Fibroblast of villous mesenchyme (primary cell): ENCODE measurements at regions not wholly inside any gene's neighbourhood (a gene's known extent, or its start where the extent isn't known, plus 50 kb on each side); places are given as distances from the start of the nearest gene placed in this dataset.
A peak's percentile ranks its signal among the peaks of the same experiment; 100 is the strongest.

ENCODE experiments used
- DNase-seq: peaks from one replicate; pipeline ENCODE4 v3.0.0-alpha.2; 2010; ENCODE audit warnings: low read depth
- H3K4me3 ChIP-seq: 2 replicates; pipeline ENCODE4 v1.5.1; 2011; ENCODE audit warnings: low read depth, mild to moderate bottlenecking, low read length
- CTCF ChIP-seq: IDR thresholded peaks from 2 replicates; pipeline ENCODE4 v1.5.1; 2012; ENCODE audit warnings: low read depth, mild to moderate bottlenecking, low read length; ENCODE audit not compliant: insufficient read depth

- no peak for DNase-seq
- no peak overlapping the region for H3K4me3 ChIP-seq
- no peak for TF ChIP-seq CTCF
Observed at GRCh38 chr21:29235714-29236197, 63.0 kb upstream of the BACH1 start.

DNA sequence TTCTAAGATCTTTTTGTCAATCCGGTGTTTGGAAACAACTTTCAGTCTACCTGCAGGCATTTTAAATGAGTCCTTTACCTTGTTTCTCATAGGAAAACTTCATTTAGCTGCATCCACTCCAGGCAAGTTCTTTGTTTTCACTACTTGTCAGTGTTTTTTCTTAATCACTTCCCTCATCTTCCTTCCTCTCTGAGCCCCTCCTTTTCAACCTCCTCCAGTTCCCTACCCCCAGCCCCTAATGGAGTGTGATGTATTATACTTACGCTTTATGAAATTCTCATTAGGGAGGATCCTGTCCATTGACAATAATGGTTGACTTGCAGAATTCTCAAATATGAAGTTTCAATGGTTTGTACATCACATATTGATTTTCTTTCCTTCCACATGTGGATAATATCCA, 62.5 kb upstream of the BACH1 start:
- H3K4me3 ChIP-seq = no peak overlapping the region
- no peak for TF ChIP-seq CTCF
- no peak for DNase-seq

DNA sequence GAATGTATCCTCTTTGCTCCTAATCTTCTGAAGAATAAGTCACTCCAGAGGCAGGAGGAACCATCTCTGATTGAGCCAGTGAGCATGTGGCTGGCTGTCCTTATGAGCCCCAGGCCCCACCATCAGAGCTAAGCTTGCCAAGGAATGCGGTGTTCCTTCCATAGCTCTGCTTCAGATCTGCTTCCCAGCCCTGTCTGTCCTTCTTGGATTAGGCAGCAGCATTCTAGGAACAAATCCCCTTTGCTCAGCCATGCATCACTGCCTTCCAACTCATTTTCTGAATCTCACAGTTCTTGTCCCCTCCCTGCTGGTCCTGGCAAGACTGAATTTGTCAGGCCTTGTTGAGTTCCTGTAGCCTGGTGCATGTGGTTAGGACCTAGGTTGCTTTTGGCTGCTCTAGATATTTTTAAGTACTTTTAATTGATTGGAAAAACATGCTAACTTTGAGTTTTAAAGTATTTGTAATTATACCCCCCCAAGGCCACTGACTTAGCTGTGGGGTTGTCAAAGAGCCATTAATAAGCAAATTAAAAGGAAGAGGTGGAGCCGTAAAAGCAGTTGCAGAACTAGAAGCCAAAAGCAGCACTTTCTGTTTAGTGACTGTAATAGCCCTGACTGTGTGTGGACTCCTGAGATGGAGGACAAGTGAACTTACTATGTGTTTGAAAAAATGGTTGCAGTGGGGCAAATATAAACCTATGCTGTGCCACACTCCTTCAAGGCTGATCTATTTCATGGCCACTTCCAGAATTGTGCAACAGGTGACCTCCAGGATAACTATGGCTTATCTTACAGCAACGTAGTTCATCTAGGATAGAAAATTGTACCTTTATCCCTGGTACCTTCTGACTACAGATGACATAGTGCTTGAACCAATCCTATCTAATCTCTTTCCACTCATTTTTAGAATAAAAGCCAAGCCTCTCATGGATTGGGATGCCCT, 61.3 kb upstream of the BACH1 start:
- TF ChIP-seq CTCF = no peak
- no peak overlapping the region for H3K4me3 ChIP-seq
- DNase-seq = no peak

- DNase-seq = peak; percentile 54
- TF ChIP-seq CTCF = no peak
- no peak overlapping the region for H3K4me3 ChIP-seq
Observed at GRCh38 chr21:29238053-29238966, 60.4 kb upstream of the BACH1 start.

DNA sequence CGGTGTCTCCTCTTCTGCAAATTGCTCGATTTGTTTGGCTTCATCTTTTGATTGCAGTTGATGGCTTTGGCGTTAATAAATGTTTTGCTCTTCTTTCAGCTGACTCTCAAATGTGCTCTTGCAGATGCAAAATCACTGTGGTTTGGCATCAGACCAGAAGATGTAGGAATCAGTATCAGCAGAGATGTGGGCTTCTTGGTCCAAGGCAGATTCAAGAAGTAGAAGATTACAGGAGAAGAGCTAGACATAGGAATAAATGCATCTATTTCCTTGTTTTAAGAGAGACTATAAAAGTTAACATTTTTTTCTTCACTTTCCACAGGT, 59.8 kb upstream of the BACH1 start:
- no peak for TF ChIP-seq CTCF

DNA sequence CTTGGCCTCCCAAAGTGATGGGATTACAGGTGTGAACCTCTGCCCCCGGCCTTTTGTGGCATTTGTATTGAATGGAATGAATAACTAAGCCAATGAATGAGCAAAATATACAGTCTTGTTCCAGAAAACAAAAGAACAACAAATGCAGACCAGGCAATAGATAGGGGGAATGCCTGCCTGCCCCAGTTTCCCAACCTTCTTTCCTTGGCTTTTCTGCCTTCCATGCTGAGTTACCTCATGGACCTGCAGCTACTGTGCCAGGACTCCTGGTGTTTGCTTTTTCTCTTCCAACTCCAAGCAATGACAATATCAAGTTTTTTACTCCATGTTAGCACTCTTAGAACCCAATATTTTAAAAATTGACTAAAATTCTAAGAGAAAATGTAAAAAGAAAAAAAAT, 58.6 kb upstream of the BACH1 start:
- DNase-seq = no peak
- H3K4me3 ChIP-seq = no peak overlapping the region
- TF ChIP-seq CTCF = no peak

More for the DNA sequence above, 59.8 kb upstream of the BACH1 start:
- DNase-seq = peak; percentile 77
- H3K4me3 ChIP-seq = no peak overlapping the region
